Breast epithelium (tissue), 3 donors: ENCODE measurements at regions not wholly inside any gene's neighbourhood (a gene's known extent, or its start where the extent isn't known, plus 50 kb on each side); places are given as distances from the start of the nearest gene placed in this dataset.

Experiments used
- POLR2A ChIP-seq: fragments of 450-650 bp; IDR thresholded peaks from one replicate; pipeline ENCODE4 v1.6.1; 2016; ENCODE audit warnings: antibody characterized with exemption, mild to moderate bottlenecking, moderate library complexity
- TF ChIP-seq, protein P1 (sequence below), 3 donors: fragments of 450-650 bp; IDR thresholded peaks; one replicate each; pipeline ENCODE4 v1.5.1; 2016 to 2017; ENCODE audit warnings: antibody characterized with exemption in 3 of 3, mild to moderate bottlenecking in 3 of 3, moderate library complexity in 3 of 3

GRCh38 chr6:133051240-133051639 is 189.9 kb upstream of the EYA4 start:
- TF ChIP-seq, protein P1, sequence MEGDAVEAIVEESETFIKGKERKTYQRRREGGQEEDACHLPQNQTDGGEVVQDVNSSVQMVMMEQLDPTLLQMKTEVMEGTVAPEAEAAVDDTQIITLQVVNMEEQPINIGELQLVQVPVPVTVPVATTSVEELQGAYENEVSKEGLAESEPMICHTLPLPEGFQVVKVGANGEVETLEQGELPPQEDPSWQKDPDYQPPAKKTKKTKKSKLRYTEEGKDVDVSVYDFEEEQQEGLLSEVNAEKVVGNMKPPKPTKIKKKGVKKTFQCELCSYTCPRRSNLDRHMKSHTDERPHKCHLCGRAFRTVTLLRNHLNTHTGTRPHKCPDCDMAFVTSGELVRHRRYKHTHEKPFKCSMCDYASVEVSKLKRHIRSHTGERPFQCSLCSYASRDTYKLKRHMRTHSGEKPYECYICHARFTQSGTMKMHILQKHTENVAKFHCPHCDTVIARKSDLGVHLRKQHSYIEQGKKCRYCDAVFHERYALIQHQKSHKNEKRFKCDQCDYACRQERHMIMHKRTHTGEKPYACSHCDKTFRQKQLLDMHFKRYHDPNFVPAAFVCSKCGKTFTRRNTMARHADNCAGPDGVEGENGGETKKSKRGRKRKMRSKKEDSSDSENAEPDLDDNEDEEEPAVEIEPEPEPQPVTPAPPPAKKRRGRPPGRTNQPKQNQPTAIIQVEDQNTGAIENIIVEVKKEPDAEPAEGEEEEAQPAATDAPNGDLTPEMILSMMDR (IDR thresholded peaks at IDR 0.05): no peak
- no peak for TF ChIP-seq POLR2A
